Thoracic aorta (tissue), 2 donors: ENCODE measurements at regions not wholly inside any gene's neighbourhood (a gene's known extent, or its start where the extent isn't known, plus 50 kb on each side); places are given as distances from the start of the nearest gene placed in this dataset.
A peak's percentile ranks its signal among the peaks of the same experiment; 100 is the strongest.
"Not testable (repeated sequence)": the region's sequence is repeated elsewhere in the genome, so short reads cannot be mapped to it uniquely, and the experiment has no call there.

ENCODE experiments used
- ATAC-seq: fragments of 150-250 bp; one replicate; pipeline ENCODE4 v1.8.0; 2017; ENCODE audit warnings: low read depth; ENCODE audit not compliant: insufficient number of reproducible peaks, low FRiP score
- DNase-seq: peaks from one replicate; pipeline ENCODE4 v3.0.0-alpha.2; 2020; ENCODE audit warnings: low spot score
- H3K27ac ChIP-seq, 2 donors: fragments of 200-600 bp; sonication (generic); 1 replicate in 1 of 2; 2 replicates in 1 of 2; pipeline ENCODE4 v1.5.1; 2016; ENCODE audit warnings: mild to moderate bottlenecking in 2 of 2, moderate library complexity in 2 of 2
- H3K27me3 ChIP-seq: fragments of 200-600 bp; sonication (generic); replicated peaks from 2 replicates; pipeline ENCODE4 v1.6.0; 2016; ENCODE audit warnings: mild to moderate bottlenecking; ENCODE audit not compliant: insufficient read depth
- H3K36me3 ChIP-seq: fragments of 200-600 bp; sonication (generic); one replicate; pipeline ENCODE4 v1.5.1; 2016
- H3K4me1 ChIP-seq, 2 donors: fragments of 200-600 bp; sonication (generic); 1 replicate in 1 of 2; 2 replicates in 1 of 2; pipeline versions ENCODE4 v1.5.1 to v1.6.0; 2016; ENCODE audit warnings: low read depth in 2 of 2, mild to moderate bottlenecking in 1 of 2; ENCODE audit not compliant: control insufficient read depth in 1 of 2
- H3K4me3 ChIP-seq: fragments of 200-600 bp; sonication (generic); 2 replicates; pipeline ENCODE4 v1.5.1; 2016; ENCODE audit warnings: mild to moderate bottlenecking
- H3K9me3 ChIP-seq: fragments of 200-600 bp; sonication (generic); 2 replicates; pipeline ENCODE4 v1.5.1; 2016
- TF ChIP-seq, protein P1 (sequence below): fragments of 200-600 bp; sonication (generic); IDR thresholded peaks from one replicate; pipeline ENCODE4 v1.5.1; 2019; ENCODE audit warnings: antibody characterized with exemption

- TF ChIP-seq, protein P1, sequence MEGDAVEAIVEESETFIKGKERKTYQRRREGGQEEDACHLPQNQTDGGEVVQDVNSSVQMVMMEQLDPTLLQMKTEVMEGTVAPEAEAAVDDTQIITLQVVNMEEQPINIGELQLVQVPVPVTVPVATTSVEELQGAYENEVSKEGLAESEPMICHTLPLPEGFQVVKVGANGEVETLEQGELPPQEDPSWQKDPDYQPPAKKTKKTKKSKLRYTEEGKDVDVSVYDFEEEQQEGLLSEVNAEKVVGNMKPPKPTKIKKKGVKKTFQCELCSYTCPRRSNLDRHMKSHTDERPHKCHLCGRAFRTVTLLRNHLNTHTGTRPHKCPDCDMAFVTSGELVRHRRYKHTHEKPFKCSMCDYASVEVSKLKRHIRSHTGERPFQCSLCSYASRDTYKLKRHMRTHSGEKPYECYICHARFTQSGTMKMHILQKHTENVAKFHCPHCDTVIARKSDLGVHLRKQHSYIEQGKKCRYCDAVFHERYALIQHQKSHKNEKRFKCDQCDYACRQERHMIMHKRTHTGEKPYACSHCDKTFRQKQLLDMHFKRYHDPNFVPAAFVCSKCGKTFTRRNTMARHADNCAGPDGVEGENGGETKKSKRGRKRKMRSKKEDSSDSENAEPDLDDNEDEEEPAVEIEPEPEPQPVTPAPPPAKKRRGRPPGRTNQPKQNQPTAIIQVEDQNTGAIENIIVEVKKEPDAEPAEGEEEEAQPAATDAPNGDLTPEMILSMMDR: no peak
- Histone ChIP-seq H3K4me3 (no peak overlapping the region), H3K27me3 (no peaks in the 10 kb centered on the region), H3K27ac (no peak overlapping the region), H3K4me1 (peaks cover 18 to 38% of the 10 kb centered on the region in 2 donors), H3K9me3 (no peaks in the 10 kb centered on the region), H3K36me3 (no peaks in the 10 kb centered on the region)
- no peak for ATAC-seq
- DNase-seq: no peak
Measured at GRCh38 chr5:159522841-159523240, 192.6 kb upstream of the IL12B start.

DNA sequence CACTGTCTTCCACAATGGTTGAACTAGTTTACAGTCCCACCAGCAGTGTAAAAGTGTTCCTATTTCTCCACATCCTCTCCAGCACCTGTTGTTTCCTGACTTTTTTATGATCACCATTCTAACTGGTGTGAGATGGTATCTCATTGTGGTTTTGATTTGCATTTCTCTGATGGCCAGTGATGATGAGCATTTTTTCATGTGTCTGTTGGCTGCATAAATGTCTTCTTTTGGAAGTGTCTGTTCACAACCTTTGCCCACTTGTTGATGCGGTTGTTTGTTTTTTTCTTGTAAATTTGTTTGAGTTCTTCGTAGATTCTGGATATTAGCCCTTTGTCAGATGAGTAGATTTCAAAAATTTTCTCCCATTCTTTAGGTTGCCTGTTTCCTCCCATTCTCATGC lies 194.0 kb upstream of the IL12B start:
- peaks cover 9 to 26% of the 10 kb centered on the region in 2 donors for H3K4me1 ChIP-seq
- ATAC-seq, H3K27ac ChIP-seq, H3K9me3 ChIP-seq, H3K4me3 ChIP-seq, H3K36me3 ChIP-seq, DNase-seq, H3K27me3 ChIP-seq: not testable (repeated sequence)

- H3K4me1 ChIP-seq: peaks cover 9 to 17% of the 10 kb centered on the region in 2 donors
- ATAC-seq: no peak
- no peak overlapping the region for H3K4me3 ChIP-seq
- peak overlapping the region; percentile 10 to 41 for H3K27ac ChIP-seq
- no peaks in the 10 kb centered on the region for H3K9me3 ChIP-seq
- DNase-seq: no peak
- H3K27me3 ChIP-seq: no peaks in the 10 kb centered on the region
- TF ChIP-seq, protein P1: peak; percentile 23
- H3K36me3 ChIP-seq: no peaks in the 10 kb centered on the region
Measured at GRCh38 chr5:159525117-159525516, 194.8 kb upstream of the IL12B start.

DNA sequence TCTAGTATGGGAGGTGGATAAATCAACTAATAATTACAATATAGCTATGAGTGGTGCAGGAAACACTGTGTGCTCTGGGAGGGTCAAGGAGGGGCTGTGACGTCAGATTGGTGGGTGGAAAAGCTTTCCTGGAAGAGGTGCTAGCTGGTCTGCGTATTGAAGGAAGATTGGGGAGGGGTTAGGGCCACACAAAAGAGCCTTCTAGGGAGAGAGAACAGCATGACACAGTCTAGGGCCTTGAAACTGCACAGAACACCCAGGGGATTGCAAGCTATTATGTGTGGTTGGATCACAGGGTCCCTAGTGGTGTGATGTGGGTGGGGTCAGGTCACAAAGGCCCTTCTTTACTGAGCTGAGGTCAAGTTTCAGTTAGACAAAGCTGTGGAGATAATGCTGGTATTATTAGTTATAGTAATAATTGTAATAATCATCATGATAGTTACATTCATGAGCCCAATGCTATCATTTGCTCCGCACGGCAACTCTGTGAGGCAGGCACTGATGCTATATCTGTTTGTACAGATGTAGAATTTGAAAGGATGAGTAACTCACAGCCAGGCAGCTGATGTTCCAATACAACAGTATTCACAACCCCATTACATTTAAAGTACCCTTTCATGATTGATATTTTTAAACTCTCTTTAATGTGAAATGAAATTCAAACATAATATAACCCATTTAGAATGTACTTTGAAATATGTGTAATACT lies 197.4 kb upstream of the IL12B start:
- Histone ChIP-seq H3K27ac (no peak overlapping the region), H3K27me3 (no peaks in the 10 kb centered on the region), H3K4me3 (no peak overlapping the region), H3K36me3 (no peaks in the 10 kb centered on the region), H3K9me3 (no peaks in the 10 kb centered on the region), H3K4me1 (peaks cover 9 to 16% of the 10 kb centered on the region in 2 donors)
- TF ChIP-seq, protein P1: no peak
- DNase-seq (no peak), ATAC-seq (no peak)

- TF ChIP-seq, protein P1: no peak
- no peak overlapping the region for H3K4me3 ChIP-seq
- DNase-seq (no peak), ATAC-seq (no peak)
- no peaks in the 10 kb centered on the region for H3K4me1 ChIP-seq
- H3K27me3 ChIP-seq: no peaks in the 10 kb centered on the region
- H3K9me3 ChIP-seq: no peaks in the 10 kb centered on the region
- no peaks in the 10 kb centered on the region for H3K36me3 ChIP-seq
- no peak overlapping the region for H3K27ac ChIP-seq
Measured at GRCh38 chr5:159531554-159532105, 201.3 kb upstream of the IL12B start.
